IPS-15b (cell line): ENCODE measurements at regions not wholly inside any gene's neighbourhood (a gene's known extent, or its start where the extent isn't known, plus 50 kb on each side); places are given as distances from the start of the nearest gene placed in this dataset.
"Not testable (repeated sequence)": the region's sequence is repeated elsewhere in the genome, so short reads cannot be mapped to it uniquely, and the experiment has no call there.

Source experiments
- H3K27me3 ChIP-seq: one replicate; pipeline ENCODE4 v1.6.1; 2013; ENCODE audit warnings: low read length; ENCODE audit not compliant: control insufficient read depth, insufficient read depth
- H3K36me3 ChIP-seq: one replicate; pipeline ENCODE4 v1.6.1; 2013; ENCODE audit warnings: low read length; ENCODE audit not compliant: control insufficient read depth, insufficient read depth
- H3K4me1 ChIP-seq: one replicate; pipeline ENCODE4 v1.6.1; 2013; ENCODE audit warnings: mild to moderate bottlenecking, low read length; ENCODE audit not compliant: control insufficient read depth, insufficient read depth
- H3K4me3 ChIP-seq: one replicate; pipeline ENCODE4 v1.5.1; 2013; ENCODE audit warnings: low read depth, low read length
- H3K9ac ChIP-seq: one replicate; pipeline ENCODE4 v1.6.1; 2013; ENCODE audit warnings: low read depth, mild to moderate bottlenecking, low read length
- H3K9me3 ChIP-seq: one replicate; pipeline ENCODE4 v1.6.1; 2013; ENCODE audit warnings: mild to moderate bottlenecking, low read length; ENCODE audit not compliant: control insufficient read depth, insufficient read depth

- Histone ChIP-seq H3K27me3 (no peaks in the 10 kb centered on the region), H3K9me3 (no peaks in the 10 kb centered on the region)
These were observed 59.8 kb downstream of the ATOH1 start for GRCh38 chr4:93888308-93888707.

DNA sequence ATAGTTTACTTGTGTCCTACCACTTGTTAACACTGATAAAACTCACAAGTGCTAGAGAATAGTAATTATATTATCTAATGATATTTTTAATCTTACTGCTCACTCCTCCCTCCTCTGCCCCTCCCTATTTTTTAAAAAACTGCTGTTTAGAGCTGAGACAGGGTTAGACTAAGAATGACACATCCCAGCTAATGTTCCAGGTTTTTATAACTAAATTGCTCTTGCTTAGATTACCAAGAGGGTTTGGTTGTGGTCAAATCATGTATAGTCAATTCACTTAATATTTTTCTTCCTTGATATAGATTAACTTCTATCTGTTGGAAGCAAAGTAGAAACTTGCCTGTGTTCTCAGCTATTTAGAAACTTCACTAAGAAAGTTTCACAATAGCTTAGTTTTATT, 60.2 kb downstream of the ATOH1 start:
- no peaks in the 10 kb centered on the region for H3K9me3 ChIP-seq
- no peaks in the 10 kb centered on the region for H3K4me1 ChIP-seq
- no peak overlapping the region for H3K4me3 ChIP-seq
- no peaks in the 10 kb centered on the region for H3K27me3 ChIP-seq
- no peaks in the 10 kb centered on the region for H3K36me3 ChIP-seq
- no peak overlapping the region for H3K9ac ChIP-seq

More at GRCh38 chr4:93888308-93888707, 59.8 kb downstream of the ATOH1 start:
- no peaks in the 10 kb centered on the region for H3K4me1 ChIP-seq
- H3K4me3 ChIP-seq: no peak overlapping the region
- no peak overlapping the region for H3K9ac ChIP-seq
- H3K36me3 ChIP-seq: no peaks in the 10 kb centered on the region

DNA sequence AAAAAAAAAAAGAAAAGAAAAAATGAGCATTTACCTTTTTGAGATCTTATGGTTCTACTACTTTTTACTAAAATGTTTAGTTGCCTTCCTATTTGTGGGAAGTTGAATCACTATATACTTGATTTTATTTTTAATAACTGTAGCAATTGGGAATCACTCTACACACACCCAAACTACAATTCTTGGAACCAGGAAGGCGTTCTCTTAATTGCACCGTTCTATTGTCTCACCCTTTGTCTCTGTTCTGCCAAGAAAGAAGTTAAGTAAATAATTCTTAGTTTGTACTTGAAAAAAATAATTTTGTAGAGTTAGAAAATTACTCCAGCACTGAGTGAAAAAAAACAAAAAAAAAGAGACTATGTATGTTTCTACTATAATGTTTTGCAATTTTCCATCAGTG, 62.7 kb downstream of the ATOH1 start:
- no peaks in the 10 kb centered on the region for H3K9me3 ChIP-seq
- no peak overlapping the region for H3K4me3 ChIP-seq
- no peak overlapping the region for H3K9ac ChIP-seq
- no peaks in the 10 kb centered on the region for H3K36me3 ChIP-seq
- no peaks in the 10 kb centered on the region for H3K4me1 ChIP-seq
- H3K27me3 ChIP-seq: no peaks in the 10 kb centered on the region

DNA sequence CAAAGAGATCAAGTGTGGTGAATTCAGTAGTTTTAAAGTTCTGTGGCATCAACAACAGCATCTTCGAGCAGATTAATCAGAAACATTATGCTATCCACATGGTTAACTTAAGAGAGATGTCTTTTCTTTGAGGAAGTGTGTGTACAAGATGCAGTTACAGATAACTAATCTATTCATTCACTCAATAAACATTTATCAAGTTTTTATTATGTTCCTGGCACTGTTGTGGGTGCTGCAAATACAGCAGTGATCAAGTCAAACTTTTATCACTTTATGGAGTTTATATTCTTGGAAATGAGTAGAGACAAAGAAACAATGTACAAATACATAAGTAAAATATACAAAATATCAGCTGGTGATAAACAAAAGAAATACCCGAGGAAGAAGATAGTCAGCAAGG, 66.4 kb downstream of the ATOH1 start:
- Histone ChIP-seq H3K9me3 (no peaks in the 10 kb centered on the region), H3K36me3 (no peaks in the 10 kb centered on the region), H3K27me3 (no peaks in the 10 kb centered on the region), H3K4me1 (peaks cover 5% of the 10 kb centered on the region), H3K9ac (no peak overlapping the region), H3K4me3 (no peak overlapping the region)

- Histone ChIP-seq H3K4me1 (peaks cover 5% of the 10 kb centered on the region), H3K9ac (no peak overlapping the region), H3K9me3 (no peaks in the 10 kb centered on the region), H3K36me3 (no peaks in the 10 kb centered on the region), H3K4me3 (no peak overlapping the region), H3K27me3 (no peaks in the 10 kb centered on the region)
These were observed 68.0 kb downstream of the ATOH1 start for GRCh38 chr4:93896516-93896915.

DNA sequence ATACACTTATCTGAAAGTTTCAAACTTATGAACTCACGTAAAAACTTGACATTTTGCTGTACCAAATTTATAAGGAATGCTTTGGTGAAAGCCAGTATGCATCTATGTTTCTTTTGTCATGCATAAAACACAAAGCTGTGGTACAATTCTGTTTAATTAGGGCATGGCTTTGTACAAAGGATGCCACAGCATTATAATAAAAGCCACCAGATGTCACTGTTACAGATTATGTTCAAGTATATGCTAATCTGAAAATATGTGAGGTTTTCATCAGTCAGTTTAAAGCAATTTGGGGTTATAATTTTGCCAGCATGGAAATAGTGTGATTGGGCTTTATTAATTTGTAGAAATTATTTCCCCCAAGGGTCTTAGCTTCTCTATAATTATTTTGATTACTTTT, 69.0 kb downstream of the ATOH1 start:
- no peaks in the 10 kb centered on the region for H3K9me3 ChIP-seq
- no peak overlapping the region for H3K4me3 ChIP-seq
- H3K27me3 ChIP-seq: no peaks in the 10 kb centered on the region
- no peaks in the 10 kb centered on the region for H3K36me3 ChIP-seq
- peaks cover 5% of the 10 kb centered on the region for H3K4me1 ChIP-seq
- no peak overlapping the region for H3K9ac ChIP-seq

GRCh38 chr4:93908778-93909177, 80.2 kb downstream of the ATOH1 start:
- H3K4me1 ChIP-seq: no peaks in the 10 kb centered on the region
- no peak overlapping the region for H3K4me3 ChIP-seq
- H3K9ac ChIP-seq: no peak overlapping the region
- no peaks in the 10 kb centered on the region for H3K36me3 ChIP-seq
- no peaks in the 10 kb centered on the region for H3K9me3 ChIP-seq
- no peaks in the 10 kb centered on the region for H3K27me3 ChIP-seq

- H3K9ac ChIP-seq: no peak overlapping the region
- H3K4me3 ChIP-seq: no peak overlapping the region
- H3K9me3 ChIP-seq: no peaks in the 10 kb centered on the region
- no peaks in the 10 kb centered on the region for H3K27me3 ChIP-seq
- no peaks in the 10 kb centered on the region for H3K4me1 ChIP-seq
- H3K36me3 ChIP-seq: no peaks in the 10 kb centered on the region
These were observed 83.1 kb downstream of the ATOH1 start for GRCh38 chr4:93911671-93912070.

DNA sequence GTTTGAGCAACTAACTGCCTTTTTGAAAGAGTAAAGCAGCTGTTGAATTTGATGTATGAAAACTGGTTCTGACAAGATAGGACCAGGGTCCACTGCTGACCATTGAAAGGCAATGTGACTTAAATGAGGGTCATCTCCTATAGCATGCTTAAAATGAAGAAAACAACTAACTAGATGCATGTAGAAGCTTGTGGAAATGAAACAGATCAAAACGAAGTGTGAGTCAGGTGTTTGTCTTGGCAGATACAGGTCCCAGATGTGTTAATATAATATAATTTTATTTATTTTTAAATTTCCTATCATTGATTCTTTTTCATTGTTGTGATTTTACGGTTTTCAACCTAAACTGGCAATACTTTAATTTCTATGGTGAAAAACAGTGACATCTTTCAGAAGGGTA, 83.6 kb downstream of the ATOH1 start:
- H3K27me3 ChIP-seq: no peaks in the 10 kb centered on the region
- H3K4me1 ChIP-seq: no peaks in the 10 kb centered on the region
- H3K36me3 ChIP-seq: no peaks in the 10 kb centered on the region
- no peak overlapping the region for H3K9ac ChIP-seq
- H3K4me3 ChIP-seq: no peak overlapping the region
- H3K9me3 ChIP-seq: no peaks in the 10 kb centered on the region

DNA sequence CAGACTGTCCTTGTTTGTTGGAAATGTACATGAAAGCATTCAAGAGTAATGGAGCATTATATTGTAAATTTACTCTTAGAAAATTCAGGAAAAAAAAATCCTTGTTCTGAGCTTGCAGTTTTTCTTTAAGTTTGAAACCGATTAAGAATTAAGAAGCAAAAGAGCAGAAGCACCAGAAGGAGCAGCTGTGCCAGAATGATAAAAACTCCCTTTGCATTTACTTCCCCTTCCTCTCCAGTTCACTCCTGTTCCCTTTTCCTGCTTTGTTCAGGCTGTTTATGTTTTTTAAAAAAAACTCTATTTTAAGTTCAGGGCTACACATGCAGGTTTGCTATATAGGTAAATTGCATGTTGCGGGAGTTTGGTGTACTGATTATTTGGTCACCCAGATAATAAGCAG, 90.3 kb downstream of the ATOH1 start:
- H3K4me3 ChIP-seq: no peak overlapping the region
- H3K4me1 ChIP-seq: no peaks in the 10 kb centered on the region
- no peaks in the 10 kb centered on the region for H3K27me3 ChIP-seq
- no peaks in the 10 kb centered on the region for H3K36me3 ChIP-seq
- no peak overlapping the region for H3K9ac ChIP-seq
- no peaks in the 10 kb centered on the region for H3K9me3 ChIP-seq

DNA sequence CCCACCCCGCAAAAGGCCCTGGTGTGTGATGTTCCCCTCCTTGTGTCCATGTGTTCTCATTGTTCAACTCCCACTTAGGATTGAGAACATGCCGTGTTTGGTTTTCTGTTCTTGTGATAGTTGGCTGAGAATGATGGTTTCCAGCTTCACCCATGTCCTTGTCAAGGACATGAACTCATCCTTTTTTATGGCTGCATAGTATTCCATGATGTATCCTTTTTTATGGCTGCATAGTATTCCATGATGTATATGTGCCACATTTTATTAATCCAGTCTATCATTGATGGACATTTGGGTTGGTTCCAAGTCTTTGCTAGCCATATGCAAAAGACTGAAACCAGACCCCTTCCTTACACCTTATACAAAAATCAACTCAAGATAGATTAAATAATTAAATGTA, 95.0 kb downstream of the ATOH1 start:
- not testable (repeated sequence) for H3K4me3 ChIP-seq, H3K36me3 ChIP-seq, H3K9me3 ChIP-seq, H3K4me1 ChIP-seq, H3K27me3 ChIP-seq, H3K9ac ChIP-seq

GRCh38 chr4:93947286-93947685, 118.7 kb downstream of the ATOH1 start:
- no peaks in the 10 kb centered on the region for H3K9me3 ChIP-seq
- no peak overlapping the region for H3K9ac ChIP-seq
- no peak overlapping the region for H3K4me3 ChIP-seq

DNA sequence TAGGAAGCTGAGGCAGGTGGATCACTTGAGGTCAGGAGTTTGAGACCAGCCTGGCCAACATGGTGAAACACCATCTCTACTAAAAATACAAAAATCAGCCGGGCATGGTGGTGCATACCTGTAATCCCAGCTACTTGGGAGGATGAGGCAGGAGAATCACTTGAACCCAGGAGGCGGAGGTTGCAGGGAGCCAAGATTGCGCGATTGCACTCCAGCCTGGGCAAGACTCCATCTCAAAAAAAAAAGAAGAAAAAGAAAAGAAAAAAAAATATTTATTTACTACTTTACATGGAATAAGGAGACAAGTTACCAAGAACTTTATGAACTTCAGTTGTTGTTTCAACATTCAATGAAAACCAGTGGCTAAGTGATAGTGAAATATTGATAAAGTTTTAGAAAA, 121.7 kb downstream of the ATOH1 start:
- H3K9me3 ChIP-seq, H3K4me1 ChIP-seq, H3K36me3 ChIP-seq, H3K27me3 ChIP-seq, H3K4me3 ChIP-seq, H3K9ac ChIP-seq: not testable (repeated sequence)

More at GRCh38 chr4:93947286-93947685, 118.7 kb downstream of the ATOH1 start:
- Histone ChIP-seq H3K36me3 (no peaks in the 10 kb centered on the region), H3K27me3 (no peaks in the 10 kb centered on the region), H3K4me1 (peaks cover 2% of the 10 kb centered on the region)
